ACC112 (cell line): ENCODE measurements at regions not wholly inside any gene's neighbourhood (a gene's known extent, or its start where the extent isn't known, plus 50 kb on each side); places are given as distances from the start of the nearest gene placed in this dataset.

ENCODE experiments used
- H2AFZ ChIP-seq: fragments of 200-600 bp; sonication (generic); one replicate; pipeline ENCODE4 v1.6.0; 2017; ENCODE audit warnings: antibody characterized with exemption, low read length; ENCODE audit not compliant: unreplicated experiment
- H3K27ac ChIP-seq: fragments of 200-600 bp; sonication (generic); 2 replicates; pipeline ENCODE4 v1.5.1; 2014; ENCODE audit warnings: low read depth, mild to moderate bottlenecking, antibody characterized with exemption, low read length, moderate library complexity
- H3K27me3 ChIP-seq: fragments of 200-600 bp; sonication (generic); 2 replicates; pipeline ENCODE4 v1.6.1; 2014; ENCODE audit warnings: mild to moderate bottlenecking, antibody characterized with exemption, low read length, moderate library complexity, mixed read lengths; ENCODE audit not compliant: insufficient read depth
- H3K36me3 ChIP-seq: fragments of 200-600 bp; sonication (generic); 2 replicates; pipeline ENCODE4 v1.6.1; 2016; ENCODE audit warnings: mild to moderate bottlenecking, antibody characterized with exemption, low read length, moderate library complexity, mixed read lengths; ENCODE audit not compliant: insufficient read depth
- H3K4me1 ChIP-seq: fragments of 200-600 bp; sonication (generic); one replicate; pipeline ENCODE4 v1.6.1; 2016; ENCODE audit warnings: low read length, mixed read lengths; ENCODE audit not compliant: insufficient read depth, unreplicated experiment, control insufficient read depth
- H3K4me3 ChIP-seq: fragments of 200-600 bp; sonication (generic); 2 replicates; pipeline ENCODE4 v1.5.1; 2014; ENCODE audit warnings: mild to moderate bottlenecking, low read depth, low read length
- H3K79me2 ChIP-seq: fragments of 200-600 bp; sonication (generic); one replicate; pipeline ENCODE4 v1.6.0; 2016; ENCODE audit warnings: low read length; ENCODE audit not compliant: control insufficient read depth, unreplicated experiment, insufficient read depth

GRCh38 chr5:130365956-130366355, 461.7 kb downstream of the CHSY3 start:
- Histone ChIP-seq H3K79me2 (no peaks in the 10 kb centered on the region), H3K27me3 (no peaks in the 10 kb centered on the region), H3K36me3 (no peaks in the 10 kb centered on the region), H3K27ac (no peak overlapping the region), H3K4me1 (no peaks in the 10 kb centered on the region), H3K4me3 (no peak overlapping the region), H2AFZ (no peak overlapping the region)

GRCh38 chr5:130350131-130350530, 445.9 kb downstream of the CHSY3 start:
- Histone ChIP-seq H3K4me1 (no peaks in the 10 kb centered on the region), H3K4me3 (no peak overlapping the region)

GRCh38 chr5:130337179-130337888, 433.1 kb downstream of the CHSY3 start:
- Histone ChIP-seq H3K27me3 (no peaks in the 10 kb centered on the region), H3K36me3 (no peaks in the 10 kb centered on the region), H3K4me1 (peaks cover 23% of the 10 kb centered on the region), H3K79me2 (no peaks in the 10 kb centered on the region), H3K4me3 (no peak overlapping the region), H3K27ac (no peak overlapping the region), H2AFZ (peak overlapping the region; percentile 41)

More at GRCh38 chr5:130350131-130350530, 445.9 kb downstream of the CHSY3 start:
- H2AFZ ChIP-seq: no peak overlapping the region
- H3K27me3 ChIP-seq: no peaks in the 10 kb centered on the region
- H3K36me3 ChIP-seq: no peaks in the 10 kb centered on the region
- no peak overlapping the region for H3K27ac ChIP-seq
- H3K79me2 ChIP-seq: no peaks in the 10 kb centered on the region

GRCh38 chr5:130335117-130335516, 430.9 kb downstream of the CHSY3 start:
- Histone ChIP-seq H3K79me2 (no peaks in the 10 kb centered on the region), H3K27ac (no peak overlapping the region)

GRCh38 chr5:130333089-130333488, 428.8 kb downstream of the CHSY3 start:
- H3K36me3 ChIP-seq: no peaks in the 10 kb centered on the region
- H3K27ac ChIP-seq: no peak overlapping the region
- H3K4me3 ChIP-seq: no peak overlapping the region
- H3K27me3 ChIP-seq: no peaks in the 10 kb centered on the region
- H3K79me2 ChIP-seq: no peaks in the 10 kb centered on the region
- no peak overlapping the region for H2AFZ ChIP-seq
- peaks cover 23% of the 10 kb centered on the region for H3K4me1 ChIP-seq

More at GRCh38 chr5:130335117-130335516, 430.9 kb downstream of the CHSY3 start:
- Histone ChIP-seq H3K4me1 (peaks cover 23% of the 10 kb centered on the region), H3K4me3 (no peak overlapping the region), H3K27me3 (no peaks in the 10 kb centered on the region), H3K36me3 (no peaks in the 10 kb centered on the region), H2AFZ (no peak overlapping the region)

DNA sequence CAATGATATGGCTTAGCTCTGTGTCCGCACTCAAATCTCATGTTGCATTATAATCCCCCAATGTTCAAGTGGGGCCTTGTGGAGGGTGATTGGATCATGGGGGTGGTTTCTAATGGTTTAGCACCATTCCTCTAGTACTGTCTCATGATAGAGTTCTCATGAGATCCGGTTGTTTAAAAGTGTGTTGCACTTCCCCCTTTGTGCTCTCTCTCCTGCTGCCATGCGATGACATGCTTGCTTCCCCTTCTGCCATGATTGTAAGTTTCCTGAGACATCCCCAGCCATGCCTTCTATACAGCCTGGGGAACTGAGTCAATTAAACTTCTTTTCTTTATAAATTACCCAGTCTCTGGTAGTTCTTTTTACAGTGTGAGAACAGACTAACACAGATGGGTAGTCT, 427.1 kb downstream of the CHSY3 start:
- H3K79me2 ChIP-seq: no peaks in the 10 kb centered on the region
- H2AFZ ChIP-seq: no peak overlapping the region
- no peaks in the 10 kb centered on the region for H3K36me3 ChIP-seq
- H3K4me3 ChIP-seq: no peak overlapping the region
- no peaks in the 10 kb centered on the region for H3K27me3 ChIP-seq
- H3K4me1 ChIP-seq: peaks cover 10% of the 10 kb centered on the region
- H3K27ac ChIP-seq: no peak overlapping the region

DNA sequence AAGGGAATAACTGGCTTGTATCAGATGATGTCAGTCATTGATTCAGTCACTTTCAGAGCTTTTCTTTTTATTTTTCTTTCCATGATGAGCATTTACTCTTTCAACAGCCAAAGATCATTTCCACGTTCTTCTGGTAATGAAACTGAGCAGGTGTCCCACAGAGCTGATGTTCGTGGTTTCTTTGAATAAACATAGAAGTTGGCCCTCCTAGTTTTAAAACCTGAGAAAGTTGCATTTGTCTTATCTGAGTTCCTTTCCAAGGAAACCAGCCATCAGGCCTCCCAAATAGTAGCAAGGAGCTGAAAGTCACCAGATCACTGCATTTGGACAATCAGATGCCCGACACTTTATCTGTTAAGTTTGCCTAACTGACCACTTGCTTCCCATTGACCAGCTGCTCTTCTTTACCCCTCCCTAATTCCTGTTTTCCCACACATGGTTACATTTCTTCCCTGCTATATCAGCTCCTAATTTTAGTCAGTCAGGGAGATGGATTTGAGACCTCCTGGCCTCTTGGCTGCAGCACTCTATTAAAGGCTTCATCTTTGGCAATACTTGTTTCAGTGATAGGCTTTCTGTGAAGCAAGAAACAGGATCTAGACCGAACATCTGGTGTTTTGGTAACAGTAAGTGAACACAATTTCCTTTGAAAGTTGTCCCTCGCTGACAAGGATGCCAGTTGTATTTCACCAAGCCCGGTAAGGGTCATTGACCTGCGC, 420.8 kb downstream of the CHSY3 start:
- Histone ChIP-seq H2AFZ (no peak overlapping the region), H3K4me3 (no peak overlapping the region), H3K4me1 (no peaks in the 10 kb centered on the region), H3K79me2 (no peaks in the 10 kb centered on the region), H3K27ac (no peak overlapping the region), H3K27me3 (no peaks in the 10 kb centered on the region), H3K36me3 (no peaks in the 10 kb centered on the region)

DNA sequence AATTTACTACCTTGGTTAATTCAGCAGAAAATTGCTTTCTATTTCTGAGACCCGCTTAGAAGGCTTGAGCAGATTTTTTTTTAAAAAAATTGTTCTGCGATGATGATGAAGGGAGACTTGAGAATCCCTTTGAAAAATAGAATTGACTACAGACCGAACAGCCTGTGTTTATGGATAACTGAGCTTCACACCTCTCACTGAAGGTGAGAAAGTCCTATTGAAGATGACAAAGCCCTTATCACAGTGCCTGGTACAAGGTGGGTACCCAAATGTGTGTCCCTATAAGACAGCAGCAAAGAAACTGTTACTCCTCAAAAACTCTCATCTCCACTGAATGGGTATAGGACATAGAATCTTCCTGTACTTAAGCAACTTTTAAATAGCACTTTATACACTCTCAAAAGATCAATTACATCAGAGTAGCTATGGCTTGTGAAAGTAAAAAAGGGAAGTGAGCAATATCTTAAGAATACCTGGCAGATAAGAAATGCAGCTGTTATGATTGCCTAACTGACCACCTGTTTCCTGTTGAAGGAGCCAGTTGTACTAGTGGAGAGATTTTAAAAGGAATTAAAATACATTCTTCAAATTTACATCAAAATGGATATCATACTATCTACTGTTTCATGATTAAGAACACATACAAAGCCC, 419.7 kb downstream of the CHSY3 start:
- no peaks in the 10 kb centered on the region for H3K27me3 ChIP-seq
- H3K4me1 ChIP-seq: no peaks in the 10 kb centered on the region
- no peaks in the 10 kb centered on the region for H3K79me2 ChIP-seq
- H3K27ac ChIP-seq: no peak overlapping the region
- H3K4me3 ChIP-seq: no peak overlapping the region
- H2AFZ ChIP-seq: no peak overlapping the region
- H3K36me3 ChIP-seq: no peaks in the 10 kb centered on the region

DNA sequence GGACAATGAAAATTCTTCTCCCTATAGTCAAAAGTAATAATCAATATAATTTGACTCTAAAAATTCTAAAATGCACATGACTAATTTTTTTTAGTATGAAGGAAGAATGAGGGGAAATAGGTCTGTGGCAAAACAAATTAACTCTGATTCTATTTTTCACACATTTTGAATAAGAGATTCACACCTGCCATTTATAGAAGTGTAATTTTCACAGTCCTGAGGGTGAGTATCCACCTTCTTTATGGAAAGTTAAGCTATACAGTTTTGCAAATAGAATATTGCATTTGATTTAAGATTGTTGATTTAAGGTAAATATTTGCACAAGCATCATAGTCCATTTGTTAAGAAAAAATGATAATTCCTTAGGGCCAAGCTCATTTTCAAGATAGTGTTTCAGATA, 417.7 kb downstream of the CHSY3 start:
- H3K36me3 ChIP-seq: no peaks in the 10 kb centered on the region
- H3K4me1 ChIP-seq: no peaks in the 10 kb centered on the region
- H3K27ac ChIP-seq: no peak overlapping the region
- no peak overlapping the region for H2AFZ ChIP-seq
- no peaks in the 10 kb centered on the region for H3K79me2 ChIP-seq
- H3K27me3 ChIP-seq: no peaks in the 10 kb centered on the region
- H3K4me3 ChIP-seq: no peak overlapping the region

DNA sequence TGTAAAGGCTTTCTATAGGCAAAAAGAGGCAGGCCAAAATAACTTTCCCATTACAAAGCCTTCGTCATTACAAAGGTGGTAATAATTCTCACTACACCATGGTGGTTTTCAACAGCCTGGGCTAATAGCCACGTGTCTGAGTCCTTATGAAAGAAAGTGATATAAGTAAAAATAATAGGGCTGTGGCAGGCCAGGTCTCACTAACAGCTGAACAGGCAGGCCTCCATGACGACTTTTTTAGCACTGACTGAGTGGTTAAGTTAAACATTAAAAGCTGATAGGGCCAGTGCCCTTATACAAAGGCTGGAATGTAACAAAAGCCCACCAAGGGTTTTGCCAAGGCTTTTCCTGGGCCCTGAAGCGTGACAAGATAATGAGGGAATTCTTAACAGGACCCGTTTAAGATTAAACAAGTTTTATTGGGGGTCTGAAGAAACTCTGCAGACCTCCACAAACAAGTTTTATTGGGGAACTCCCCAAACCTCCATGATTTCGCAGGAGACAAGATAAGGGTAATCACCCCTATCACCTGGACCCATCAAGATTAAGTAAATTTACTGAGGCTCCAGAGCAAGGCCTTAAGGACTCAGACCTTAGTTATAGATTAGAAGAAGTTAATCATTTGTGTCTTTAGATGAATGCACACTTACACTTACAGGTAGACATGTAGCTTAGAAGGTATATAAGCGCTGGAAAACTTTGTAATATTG, 412.9 kb downstream of the CHSY3 start:
- H3K36me3 ChIP-seq: 0 out of 2 replicates have a peak, but pooled peaks cover 3% of the 10 kb centered on the region
- H3K4me3 ChIP-seq: no peak overlapping the region
- no peak overlapping the region for H3K27ac ChIP-seq
- H3K4me1 ChIP-seq: no peaks in the 10 kb centered on the region
- H2AFZ ChIP-seq: no peak overlapping the region
- no peaks in the 10 kb centered on the region for H3K27me3 ChIP-seq
- H3K79me2 ChIP-seq: no peaks in the 10 kb centered on the region
